ENCODE measurements at regions not wholly inside any gene's neighbourhood (a gene's known extent, or its start where the extent isn't known, plus 50 kb on each side); places are given as distances from the start of the nearest gene placed in this dataset.

- H3K4me1 ChIP-seq (replicated peaks in 1 of 2) = no peaks in the 10 kb centered on the region
- no peaks in the 10 kb centered on the region for H3K36me3 ChIP-seq (replicated peaks in 1 of 2)
- intact Hi-C loops (cut with DNase I) = no loop called here
- no peaks in the 10 kb centered on the region for H3K27me3 ChIP-seq
- no peak overlapping the region for H3K27ac ChIP-seq
- WGBS, 4 donors = 68 to 75% (median 73%) methylated on average over 7 of the region's 7 CpGs
- no peak for DNase-seq
- TF ChIP-seq CTCF (IDR thresholded peaks at IDR 0.05) = no peak
- TF ChIP-seq POLR2A (IDR thresholded peaks at IDR 0.05) = no peak
- H3K9me3 ChIP-seq (replicated peaks in 1 of 3) = no peaks in the 10 kb centered on the region
- H3K4me3 ChIP-seq = no peak overlapping the region
Observed at GRCh38 chr13:110028838-110029621, 242.6 kb upstream of the IRS2 start.

GRCh38 chr13:110028311-110028710 is 241.9 kb upstream of the IRS2 start:
- no peak for DNase-seq
- H3K27me3 ChIP-seq = no peaks in the 10 kb centered on the region
- no peak for TF ChIP-seq CTCF (IDR thresholded peaks at IDR 0.05)
- TF ChIP-seq POLR2A (IDR thresholded peaks at IDR 0.05) = no peak
- no peak overlapping the region for H3K4me3 ChIP-seq
- no peak overlapping the region for H3K27ac ChIP-seq
- no peaks in the 10 kb centered on the region for H3K4me1 ChIP-seq (replicated peaks in 1 of 2)
- no peaks in the 10 kb centered on the region for H3K9me3 ChIP-seq (replicated peaks in 1 of 3)
- WGBS, 4 donors = 55 to 69% (median 61%) methylated on average over 4 of the region's 4 CpGs
- H3K36me3 ChIP-seq (replicated peaks in 1 of 2) = no peaks in the 10 kb centered on the region
- intact Hi-C loops (cut with DNase I) = no loop called here

GRCh38 chr13:110027470-110028240 is 241.3 kb upstream of the IRS2 start:
- Histone ChIP-seq H3K4me3 (no peak overlapping the region), H3K36me3 (replicated peaks in 1 of 2) (no peaks in the 10 kb centered on the region), H3K27me3 (no peaks in the 10 kb centered on the region), H3K4me1 (replicated peaks in 1 of 2) (no peaks in the 10 kb centered on the region), H3K9me3 (replicated peaks in 1 of 3) (no peaks in the 10 kb centered on the region), H3K27ac (no peak overlapping the region)
- no peak for DNase-seq
- intact Hi-C loops (cut with DNase I) = no loop called here
- 71 to 82% (median 79%) methylated on average over 8 of the region's 8 CpGs for WGBS, 4 donors
- TF ChIP-seq CTCF (IDR thresholded peaks at IDR 0.05) = no peak
- TF ChIP-seq POLR2A (IDR thresholded peaks at IDR 0.05) = no peak

- Histone ChIP-seq H3K36me3 (replicated peaks in 1 of 2) (no peaks in the 10 kb centered on the region), H3K9me3 (replicated peaks in 1 of 3) (no peaks in the 10 kb centered on the region), H3K27me3 (no peaks in the 10 kb centered on the region), H3K27ac (no peak overlapping the region), H3K4me3 (no peak overlapping the region), H3K4me1 (replicated peaks in 1 of 2) (no peaks in the 10 kb centered on the region)
- intact Hi-C loops (cut with DNase I) = no loop called here
- 0 to 5% (median 0%) methylated on average over 1 of the region's 1 CpG for WGBS, 4 donors
- TF ChIP-seq CTCF (IDR thresholded peaks at IDR 0.05) (no peak), POLR2A (IDR thresholded peaks at IDR 0.05) (no peak)
- no peak for DNase-seq
Observed at GRCh38 chr13:110024645-110024980, 238.2 kb upstream of the IRS2 start.

Data from adrenal gland (tissue), 9 donors.